GM18505 (cell line): ENCODE measurements at regions not wholly inside any gene's neighbourhood (a gene's known extent, or its start where the extent isn't known, plus 50 kb on each side); places are given as distances from the start of the nearest gene placed in this dataset.

ENCODE experiments used
- ATAC-seq: cut with Tn5 transposase; IDR thresholded peaks from one replicate; pipeline ENCODE4 v1.9.1; 2021; ENCODE audit not compliant: unreplicated experiment
- POLR2A ChIP-seq: IDR thresholded peaks from 4 replicates; pipeline ENCODE4 v1.6.1; 2011; ENCODE audit warnings: borderline replicate concordance; ENCODE audit not compliant: insufficient read depth, insufficient read length; ENCODE audit errors: extremely low read depth

GRCh38 chr6:88232753-88233152 is 66.6 kb upstream of the CNR1 start:
- ATAC-seq: no peak
- TF ChIP-seq POLR2A: no peak

GRCh38 chr6:88223298-88223697 is 57.2 kb upstream of the CNR1 start:
- no peak for TF ChIP-seq POLR2A
- no peak for ATAC-seq

GRCh38 chr6:88220493-88220892 is 54.3 kb upstream of the CNR1 start:
- no peak for TF ChIP-seq POLR2A
- ATAC-seq: no peak

- ATAC-seq: no peak
- no peak for TF ChIP-seq POLR2A
Observed at GRCh38 chr6:88216182-88216581, 50.0 kb upstream of the CNR1 start.
